CD4-positive, alpha-beta T cell treated with Interleukin-1 beta for 1 hour (primary cell): ENCODE measurements at regions not wholly inside any gene's neighbourhood (a gene's known extent, or its start where the extent isn't known, plus 50 kb on each side); places are given as distances from the start of the nearest gene placed in this dataset.
"Not testable (repeated sequence)": the region's sequence is repeated elsewhere in the genome, so short reads cannot be mapped to it uniquely, and the experiment has no call there.

Source experiments
- DNase-seq, 2 donors: peaks; one replicate each; pipeline ENCODE4 v3.0.0-alpha.2; 2020 to 2022

- no peak for DNase-seq
Measured at GRCh38 chr6:33892581-33893346, 89.0 kb upstream of the MLN start.

- DNase-seq, result no peak
Measured at GRCh38 chr6:33888664-33889200, 84.9 kb upstream of the MLN start.

GRCh38 chr6:33888183-33888582 lies 84.4 kb upstream of the MLN start:
- no peak for DNase-seq

GRCh38 chr6:33886673-33887144 lies 82.9 kb upstream of the MLN start:
- DNase-seq, result peak in 1 of 2 donors; percentile 30

GRCh38 chr6:33885132-33886057 lies 81.6 kb upstream of the MLN start:
- DNase-seq, result no peak

- not testable (repeated sequence) for DNase-seq
Measured at GRCh38 chr6:33883621-33884020, 79.8 kb upstream of the MLN start.

- no peak for DNase-seq
Measured at GRCh38 chr6:33882154-33882553, 78.4 kb upstream of the MLN start.

GRCh38 chr6:33880766-33881165 lies 77.0 kb upstream of the MLN start:
- no peak for DNase-seq

- no peak for DNase-seq
Measured at GRCh38 chr6:33880104-33880678, 76.4 kb upstream of the MLN start.

GRCh38 chr6:33878562-33878961 lies 74.8 kb upstream of the MLN start:
- no peak for DNase-seq

GRCh38 chr6:33877982-33878535 lies 74.3 kb upstream of the MLN start:
- no peak for DNase-seq

- no peak for DNase-seq
Measured at GRCh38 chr6:33875696-33876095, 71.9 kb upstream of the MLN start.

GRCh38 chr6:33875141-33875581 lies 71.4 kb upstream of the MLN start:
- DNase-seq, result no peak

GRCh38 chr6:33874136-33874760 lies 70.4 kb upstream of the MLN start:
- DNase-seq, result no peak

GRCh38 chr6:33872761-33873160 lies 69.0 kb upstream of the MLN start:
- no peak for DNase-seq

- DNase-seq, result no peak
Measured at GRCh38 chr6:33869826-33870423, 66.1 kb upstream of the MLN start.

- DNase-seq, result no peak
Measured at GRCh38 chr6:33869121-33869520, 65.3 kb upstream of the MLN start.

GRCh38 chr6:33868141-33868540 lies 64.3 kb upstream of the MLN start:
- no peak for DNase-seq

GRCh38 chr6:33865478-33866077 lies 61.8 kb upstream of the MLN start:
- DNase-seq, result no peak

- no peak for DNase-seq
Measured at GRCh38 chr6:33863723-33864440, 60.1 kb upstream of the MLN start.

- no peak for DNase-seq
Measured at GRCh38 chr6:33863084-33863483, 59.3 kb upstream of the MLN start.
